HG03139 (cell line): ENCODE measurements at regions not wholly inside any gene's neighbourhood (a gene's known extent, or its start where the extent isn't known, plus 50 kb on each side); places are given as distances from the start of the nearest gene placed in this dataset.

Experiments
- ATAC-seq: cut with Tn5 transposase; IDR thresholded peaks from one replicate; pipeline ENCODE4 v1.9.1; 2021; ENCODE audit not compliant: unreplicated experiment

DNA sequence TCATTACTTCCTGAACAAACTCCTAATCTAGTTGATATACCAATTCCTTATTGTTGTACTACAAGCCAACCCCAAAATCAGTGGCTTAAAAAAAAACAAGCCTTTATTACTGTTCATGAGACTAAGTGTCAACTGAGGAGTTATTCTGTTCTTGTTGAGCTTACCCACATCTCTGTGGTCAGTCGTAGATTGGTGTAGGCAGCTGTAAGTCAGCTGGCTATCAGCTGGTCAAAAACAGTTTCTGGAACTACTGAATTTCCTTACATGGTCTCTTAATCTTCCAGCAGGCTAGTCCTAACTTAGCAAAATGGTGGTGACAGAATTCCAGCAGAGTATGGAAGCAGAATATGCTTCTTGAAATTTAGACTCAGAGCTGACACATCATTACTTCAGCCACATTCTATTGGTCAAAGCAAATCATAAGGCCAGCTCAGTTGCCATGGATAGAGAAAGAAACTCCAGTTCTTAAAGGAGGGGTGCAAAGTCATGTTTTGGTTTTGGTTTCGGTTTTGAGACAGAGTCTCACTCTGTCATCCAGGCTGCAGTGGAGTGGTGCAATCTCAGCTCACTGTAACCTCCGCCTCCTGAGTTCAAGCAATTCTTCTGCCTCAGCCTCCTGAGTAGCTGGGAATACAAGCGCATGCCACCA is 386.1 kb upstream of the MPDZ start:
- ATAC-seq, result no peak

DNA sequence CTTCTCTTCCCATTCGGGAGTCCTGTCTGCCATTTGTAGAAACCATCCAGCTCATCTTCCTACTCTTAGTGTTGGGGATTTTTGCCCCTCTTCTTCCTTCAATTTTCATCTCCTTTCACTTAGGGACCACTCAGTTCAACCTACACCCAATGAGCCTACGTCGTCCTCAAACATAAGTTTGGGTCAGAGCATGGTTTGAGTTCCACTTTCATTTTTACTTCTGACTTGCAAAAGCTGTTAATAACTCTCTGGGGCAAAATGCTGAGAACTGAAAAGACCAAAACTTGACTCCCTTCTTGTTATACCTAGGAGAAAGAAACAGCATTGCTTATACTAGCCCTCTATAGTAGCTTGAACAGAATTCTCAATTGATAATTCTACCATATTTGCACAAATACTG is 381.5 kb upstream of the MPDZ start:
- ATAC-seq, result no peak

DNA sequence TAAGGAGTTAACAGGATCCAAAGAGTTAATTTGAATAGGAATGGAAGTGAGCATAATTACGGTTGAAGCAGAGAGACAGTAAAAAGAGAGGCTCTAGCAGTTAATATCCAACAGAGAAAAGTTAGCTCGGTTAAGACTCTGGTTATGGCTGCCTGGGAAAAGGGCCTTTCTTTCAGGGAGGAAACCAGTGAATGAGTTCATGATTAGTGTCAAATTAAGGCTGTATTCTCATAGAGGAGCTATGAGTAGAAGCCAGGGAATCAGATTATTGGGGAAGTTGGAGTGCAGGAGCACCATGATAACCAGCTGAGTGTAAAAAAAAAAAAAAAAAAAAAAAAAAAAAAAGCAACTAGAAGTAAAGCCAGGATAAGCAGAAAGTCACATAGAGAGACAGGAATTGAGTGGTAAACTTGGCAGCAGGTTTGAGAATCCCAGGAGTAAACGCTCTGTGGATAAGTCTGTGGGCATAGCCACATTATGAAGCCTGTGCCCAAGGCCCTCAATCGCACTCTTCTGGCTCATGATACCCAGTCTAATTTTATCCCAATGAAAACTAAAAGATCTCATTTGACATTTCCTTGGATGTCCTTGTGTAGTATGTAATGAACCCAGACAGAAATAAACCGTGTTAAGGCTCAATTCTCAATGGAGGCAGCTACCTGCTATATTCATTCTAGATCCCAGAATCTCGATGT is 372.6 kb upstream of the MPDZ start:
- no peak for ATAC-seq

DNA sequence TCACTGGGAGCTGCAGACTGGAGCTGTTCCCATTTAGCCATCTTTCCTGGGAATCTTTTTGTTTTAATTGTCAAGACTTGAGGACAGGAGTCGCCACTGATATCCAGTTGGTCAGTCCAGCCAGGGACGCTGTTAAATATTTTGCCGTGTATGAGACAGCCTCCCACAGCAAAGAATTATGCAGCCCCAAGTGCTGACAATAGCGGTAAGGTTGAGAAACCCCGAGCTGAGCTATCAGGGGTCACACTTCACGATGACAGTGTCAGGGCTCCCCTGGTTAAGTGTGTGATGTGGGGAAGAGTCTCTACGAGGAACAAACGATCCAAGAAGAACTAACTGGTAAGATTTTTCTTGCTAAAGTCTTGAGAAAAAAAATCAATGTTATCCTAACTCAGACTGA is 372.0 kb upstream of the MPDZ start:
- no peak for ATAC-seq

DNA sequence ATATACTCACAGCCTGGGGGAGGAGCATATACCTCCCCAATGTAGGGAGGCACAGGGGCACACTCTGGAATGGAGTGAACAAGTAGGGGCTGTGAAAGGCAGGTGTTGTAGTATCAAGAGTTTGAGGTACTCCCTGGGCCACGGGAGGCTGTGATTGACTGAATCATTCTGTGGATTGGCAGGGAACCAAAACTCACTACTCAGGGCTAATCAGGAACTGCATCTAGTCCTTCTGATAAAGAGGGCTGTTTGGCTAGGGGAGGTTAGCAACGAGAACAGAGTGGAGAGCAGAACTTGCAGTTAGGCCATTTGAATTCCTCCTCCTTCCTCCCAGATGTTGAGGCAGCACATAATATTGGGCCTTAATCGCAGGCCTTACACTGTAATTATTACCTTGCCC is 369.2 kb upstream of the MPDZ start:
- no peak for ATAC-seq

DNA sequence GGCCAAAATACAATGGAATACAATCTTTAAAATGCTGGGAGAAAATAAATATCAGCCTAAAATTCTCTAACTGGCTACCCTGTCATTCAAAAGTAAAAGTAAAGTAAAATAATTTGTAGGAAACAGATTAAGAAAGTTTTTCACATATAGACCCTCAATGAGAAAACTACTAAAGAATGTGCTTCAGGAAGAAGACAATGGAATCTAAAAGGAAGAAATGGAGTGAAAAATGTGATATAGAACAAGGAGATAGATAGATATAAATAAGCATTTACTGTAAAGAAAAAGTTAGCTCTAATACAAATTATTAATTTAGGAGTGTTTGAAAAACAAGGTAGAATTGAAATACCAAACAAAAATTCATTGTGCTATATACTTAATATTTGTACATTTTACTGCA is 368.6 kb upstream of the MPDZ start:
- no peak for ATAC-seq

DNA sequence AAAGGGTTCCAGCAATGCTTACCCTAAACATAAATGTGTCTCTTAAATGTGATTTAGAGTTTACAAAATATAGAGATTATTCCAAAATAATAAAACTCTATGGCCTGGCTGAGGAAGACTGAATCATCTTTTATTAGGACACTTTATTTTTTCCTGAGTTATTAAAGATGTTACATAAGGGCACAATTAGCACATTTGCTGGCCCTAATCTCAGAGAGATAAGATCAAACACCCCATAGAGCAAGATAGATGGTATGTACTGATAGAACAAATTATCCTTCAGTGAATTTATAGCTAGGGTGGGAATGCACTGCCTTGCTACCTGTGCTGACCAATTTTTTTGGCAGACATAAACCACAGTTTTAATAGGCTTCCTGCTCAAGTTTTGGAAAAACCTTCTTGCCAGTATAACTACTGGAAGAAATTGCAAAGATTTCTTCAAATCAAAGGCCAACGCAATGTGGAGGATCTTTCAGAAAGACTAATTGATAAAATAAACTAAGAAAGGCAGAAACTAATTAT is 367.1 kb upstream of the MPDZ start:
- no peak for ATAC-seq

DNA sequence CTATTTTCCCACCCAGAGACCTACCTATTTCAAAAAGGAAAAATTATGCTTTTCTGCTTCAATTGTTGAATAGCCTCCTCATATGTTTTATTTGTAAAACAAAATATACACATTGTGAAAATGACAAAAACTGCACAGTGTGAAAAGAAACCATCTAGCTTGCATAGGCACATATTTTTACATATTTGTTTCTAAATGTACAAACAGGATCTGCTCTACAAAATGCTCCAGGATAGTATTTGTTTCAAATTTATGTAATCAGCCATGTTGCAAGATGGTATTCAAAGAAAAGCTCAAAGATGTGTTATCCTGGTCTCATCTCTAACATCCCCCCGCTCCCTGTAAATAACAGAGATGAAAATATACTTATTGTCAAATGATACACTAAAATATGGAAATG is 366.1 kb upstream of the MPDZ start:
- ATAC-seq, result no peak

DNA sequence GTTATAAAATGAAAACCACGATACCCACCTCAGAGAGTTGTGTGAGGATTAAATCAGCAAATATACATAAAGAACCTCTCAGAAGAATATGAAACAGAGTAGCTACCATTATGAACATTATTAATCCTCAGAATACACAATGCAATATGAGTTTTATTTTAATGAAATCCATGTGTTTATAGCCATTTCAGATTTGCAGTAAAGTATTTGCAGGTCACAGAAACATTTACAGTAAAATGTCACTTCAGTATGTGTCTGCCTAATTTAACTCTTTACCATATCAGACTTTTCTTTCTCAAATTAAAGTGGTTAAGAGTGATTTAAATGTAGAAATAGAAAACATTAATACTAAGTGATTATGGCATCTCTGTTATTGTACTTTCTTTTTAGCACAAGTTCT is 365.2 kb upstream of the MPDZ start:
- no peak for ATAC-seq

DNA sequence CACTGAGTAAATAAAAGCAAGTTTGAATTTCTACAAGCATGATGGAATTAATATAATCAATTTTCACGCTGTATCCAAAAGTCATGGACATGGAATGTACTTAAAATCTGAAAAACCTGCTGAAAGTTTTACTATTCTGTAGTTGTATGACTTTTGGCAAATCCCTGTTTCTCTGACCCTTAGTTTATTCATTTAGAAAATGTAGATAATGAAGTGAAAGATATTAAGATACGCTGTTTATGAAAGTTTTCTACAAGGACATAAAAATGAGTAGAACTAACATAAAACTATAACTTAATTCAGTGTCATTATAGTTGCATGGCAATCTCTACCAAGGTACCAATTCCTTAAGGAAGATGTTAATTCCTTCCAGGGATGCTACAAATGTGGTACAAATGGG is 363.2 kb upstream of the MPDZ start:
- ATAC-seq, result no peak

DNA sequence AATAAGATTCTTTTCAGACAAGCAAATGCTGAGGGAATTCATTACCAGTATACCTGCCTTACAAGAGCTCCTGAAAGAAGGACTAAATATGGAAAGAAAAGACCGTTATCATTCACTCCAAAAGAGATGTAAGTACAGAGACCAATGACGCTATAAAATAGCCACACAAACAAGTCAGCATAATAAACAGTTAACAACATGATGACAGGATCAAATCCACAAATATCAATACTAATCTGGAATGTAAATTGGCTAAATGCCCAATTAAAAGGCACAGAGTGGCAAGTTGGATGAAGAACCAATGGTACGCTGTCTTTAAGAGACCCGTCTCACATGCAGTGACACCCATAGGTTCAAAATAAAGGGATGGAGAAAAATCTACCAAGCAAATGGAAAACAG is 349.6 kb upstream of the MPDZ start:
- no peak for ATAC-seq

DNA sequence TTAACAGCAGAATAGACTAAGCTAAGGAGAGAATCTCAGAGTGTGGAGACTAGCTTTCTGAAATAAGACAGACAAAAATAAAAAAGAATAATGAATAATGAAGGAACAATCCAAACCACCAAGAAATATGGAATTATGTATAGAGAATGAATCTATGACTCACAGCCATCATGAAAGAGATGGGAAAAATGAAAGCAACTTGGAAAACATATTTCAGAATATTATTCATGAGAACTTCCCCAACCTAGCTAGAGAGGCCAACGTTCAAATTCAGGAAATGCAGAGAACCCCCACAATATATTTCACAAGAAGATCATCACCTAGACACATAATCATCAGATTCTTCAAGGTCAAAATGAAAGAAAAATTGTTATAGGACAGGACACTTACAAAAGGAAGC is 349.0 kb upstream of the MPDZ start:
- ATAC-seq, result no peak

DNA sequence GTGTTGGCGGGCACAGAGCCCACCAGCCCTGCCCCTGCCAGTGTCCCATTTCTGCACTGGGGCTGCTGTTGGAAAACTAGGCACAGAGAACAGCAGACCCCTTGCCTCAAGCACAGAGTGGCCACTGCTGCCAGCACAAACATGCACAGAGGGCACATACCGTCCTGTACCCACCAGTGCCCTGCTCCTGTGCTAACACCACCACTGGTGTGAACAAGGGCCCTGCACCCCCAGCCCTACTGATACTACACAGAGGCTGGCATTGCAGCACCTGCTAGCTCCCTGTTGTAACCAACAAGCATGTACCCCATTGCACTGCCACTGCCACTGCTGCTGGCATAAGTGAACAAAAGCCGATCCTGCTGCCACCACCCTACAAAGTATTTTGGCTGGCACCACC is 348.0 kb upstream of the MPDZ start:
- no peak for ATAC-seq

DNA sequence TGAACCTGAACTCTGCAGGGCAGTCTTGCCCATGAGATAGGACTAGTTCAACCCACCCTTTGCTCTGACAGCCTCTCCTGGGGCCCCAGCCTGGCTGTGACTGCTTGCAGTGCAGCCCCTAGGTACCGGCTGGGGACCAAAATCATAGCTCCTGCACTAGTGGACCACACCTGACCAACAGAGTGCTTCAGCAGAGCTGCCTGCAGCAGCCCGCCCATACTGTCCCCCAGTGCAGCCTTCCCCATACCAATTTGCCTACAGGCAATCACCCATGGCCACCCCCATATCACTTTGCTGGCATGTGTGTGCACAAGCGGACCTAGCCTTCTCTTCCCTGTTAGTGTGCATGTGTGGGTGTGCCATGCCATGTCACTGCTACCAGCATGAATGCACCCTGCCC is 347.6 kb upstream of the MPDZ start:
- no peak for ATAC-seq

DNA sequence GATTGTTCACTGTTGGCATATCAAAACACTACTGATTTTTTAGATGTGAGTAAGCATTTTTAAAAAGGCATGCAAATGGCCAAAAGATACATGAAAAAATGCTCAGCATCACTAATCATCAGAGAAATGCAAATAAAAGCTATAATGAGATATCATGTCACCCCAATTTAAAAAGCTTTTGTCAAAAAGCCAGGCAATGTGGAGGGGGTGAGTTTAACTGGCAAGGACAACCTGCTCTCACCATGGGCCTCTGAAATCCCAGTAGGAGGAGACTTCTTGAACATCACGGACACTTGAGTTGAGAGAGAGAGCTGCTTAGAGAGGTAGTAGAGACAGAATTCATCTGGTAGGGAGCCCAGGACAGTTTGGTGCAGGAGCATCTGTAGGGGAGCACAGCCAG is 347.1 kb upstream of the MPDZ start:
- no peak for ATAC-seq

DNA sequence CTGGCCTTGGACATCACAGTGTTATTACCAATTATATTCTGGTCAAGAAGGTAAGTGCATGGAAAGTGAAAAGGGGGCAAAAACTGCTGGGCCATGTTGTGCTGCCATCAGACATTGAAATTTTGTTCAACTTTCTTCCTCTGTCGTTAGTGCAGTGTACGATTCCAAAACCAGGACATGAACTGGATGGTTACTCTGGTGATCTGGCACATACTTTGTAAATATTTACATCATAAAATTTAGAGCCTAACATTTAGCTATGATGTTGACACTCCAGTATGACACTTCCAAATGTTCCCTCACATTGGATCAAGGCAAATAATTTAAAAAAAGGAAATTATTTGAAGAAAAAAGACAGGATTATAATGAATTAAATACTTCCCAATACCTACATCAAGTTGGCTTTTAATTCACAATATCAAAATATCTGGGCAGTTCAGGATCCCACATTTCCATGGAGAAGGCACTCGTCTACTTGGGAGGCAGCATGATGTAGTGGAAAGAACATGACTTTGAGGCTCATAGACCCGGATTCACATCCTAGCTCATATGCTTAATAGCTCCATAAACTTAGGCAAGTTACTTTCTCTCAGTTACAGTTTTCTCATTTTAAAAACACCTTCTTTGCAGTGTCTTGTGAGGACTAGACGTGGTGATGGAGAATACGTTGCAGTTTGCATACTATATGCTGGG is 342.5 kb upstream of the MPDZ start:
- ATAC-seq, result no peak

DNA sequence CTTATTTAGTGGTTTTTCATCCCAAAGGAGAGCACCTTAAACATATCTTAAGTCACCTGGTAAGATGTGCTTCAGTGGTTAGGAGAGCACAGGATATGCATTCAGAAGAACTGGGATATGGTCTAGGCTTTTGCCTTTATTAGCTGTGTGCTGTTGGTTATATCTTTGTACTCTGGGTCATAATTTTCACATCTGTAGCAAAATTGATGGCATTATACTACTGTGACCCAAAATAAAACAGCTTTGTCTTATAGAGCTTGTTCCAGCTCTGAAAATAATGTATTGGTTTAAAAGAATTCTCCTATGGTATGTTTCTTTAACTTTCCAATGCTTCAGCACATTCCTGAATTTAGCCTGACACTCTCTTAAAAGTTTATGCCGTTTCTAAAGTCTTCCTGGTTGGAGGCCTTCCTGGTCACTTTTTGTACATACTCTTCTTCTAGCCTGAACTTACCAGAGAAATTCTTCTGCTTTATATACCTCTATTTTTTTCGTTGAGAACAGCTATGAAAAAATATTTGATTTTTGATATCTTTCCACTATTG is 337.1 kb upstream of the MPDZ start:
- no peak for ATAC-seq

DNA sequence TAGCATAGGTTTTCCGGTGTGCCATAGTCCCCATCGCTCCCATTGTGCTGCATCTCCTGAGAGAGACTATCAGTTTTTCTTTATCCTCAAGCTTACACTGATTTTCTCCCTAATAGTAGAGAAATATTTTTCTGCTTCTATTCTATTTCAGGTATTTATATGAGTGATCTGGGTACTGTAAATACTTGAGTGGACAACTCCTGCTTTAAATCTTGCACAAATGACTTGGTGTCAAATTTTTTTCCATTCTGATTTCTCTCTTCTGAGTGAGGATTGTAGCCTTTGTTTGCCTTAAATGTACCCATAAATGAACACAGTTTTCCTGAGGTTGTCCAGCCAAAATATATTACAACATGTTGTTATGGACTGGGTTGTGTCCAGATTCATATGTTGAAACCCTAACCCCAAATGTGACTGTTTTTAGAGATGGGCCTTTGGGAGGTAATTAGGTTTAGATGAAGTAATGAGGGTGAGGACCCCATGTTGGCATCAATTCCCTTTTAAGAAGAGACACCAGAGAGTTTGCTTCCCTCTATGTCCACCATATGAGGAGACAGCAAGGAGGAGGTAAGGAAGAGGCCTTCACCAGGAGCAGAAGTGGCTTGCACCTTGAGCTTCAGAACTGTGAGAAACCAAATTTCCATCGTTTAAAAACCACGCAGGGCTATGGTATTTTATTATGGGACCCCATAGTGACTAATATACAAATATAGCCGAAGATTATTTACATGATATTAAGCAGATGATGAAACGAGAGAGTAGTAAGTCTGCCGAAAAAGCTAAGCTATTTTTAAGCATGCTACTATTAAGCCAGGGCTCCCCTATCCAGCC is 336.4 kb upstream of the MPDZ start:
- ATAC-seq, result no peak

DNA sequence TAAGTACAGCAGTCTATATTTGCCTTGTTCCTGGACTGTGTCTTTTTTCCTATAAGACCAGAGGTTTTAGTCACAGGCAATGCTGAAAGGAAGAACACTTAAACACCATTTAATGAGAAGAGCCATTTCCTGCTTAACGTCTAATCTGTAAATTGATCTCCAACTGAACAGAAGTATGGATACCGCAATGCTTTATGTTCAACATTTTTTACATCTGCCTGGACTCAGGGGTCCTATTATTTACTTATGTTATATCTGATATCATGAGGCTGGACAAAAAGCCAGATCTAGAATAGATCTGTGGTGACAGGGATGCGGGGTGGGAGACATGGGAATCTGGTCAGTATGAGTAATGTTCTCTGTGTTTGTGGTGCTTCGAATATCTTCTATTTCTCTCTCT is 334.6 kb upstream of the MPDZ start:
- no peak for ATAC-seq

DNA sequence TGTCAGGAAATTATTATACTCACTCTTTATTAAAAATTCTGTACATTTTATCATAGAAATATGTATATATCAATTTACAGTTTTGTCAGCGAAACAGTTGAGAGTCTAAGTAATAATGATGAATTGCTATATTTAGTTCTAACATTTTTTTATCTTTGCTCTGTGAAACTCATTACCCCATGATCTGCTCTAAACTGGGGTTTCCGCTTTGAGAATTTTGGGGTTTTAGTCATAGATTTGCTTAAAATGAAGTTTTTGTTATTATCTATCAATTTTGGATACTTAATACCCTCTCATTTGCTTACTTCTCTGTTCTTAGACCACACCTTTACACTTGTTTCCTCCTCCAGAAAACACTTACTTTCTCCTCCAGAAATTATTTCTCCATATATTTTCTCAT is 333.8 kb upstream of the MPDZ start:
- no peak for ATAC-seq

DNA sequence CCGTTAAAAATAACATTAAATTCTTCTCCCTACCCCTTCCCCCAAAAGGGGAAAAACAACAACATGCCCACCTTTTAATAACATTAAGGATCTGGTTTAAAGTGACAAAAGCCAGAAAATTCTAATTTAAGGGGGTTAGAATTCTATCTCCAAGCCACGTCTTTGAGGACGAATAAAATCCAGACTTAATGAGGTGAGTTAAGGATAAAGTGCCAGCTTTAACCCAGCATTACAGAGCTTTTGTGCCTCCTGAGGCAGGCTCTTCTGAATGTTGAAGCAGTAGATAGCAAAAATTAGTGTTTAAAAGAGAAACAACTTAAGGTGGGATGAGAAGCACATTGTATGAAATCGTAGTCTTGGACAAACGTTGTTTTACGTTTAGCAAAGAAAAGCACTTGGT is 329.0 kb upstream of the MPDZ start:
- ATAC-seq, result no peak
